ENCODE measurements at regions not wholly inside any gene's neighbourhood (a gene's known extent, or its start where the extent isn't known, plus 50 kb on each side); places are given as distances from the start of the nearest gene placed in this dataset.
A peak's percentile ranks its signal among the peaks of the same experiment; 100 is the strongest.

GRCh38 chr7:98559958-98560357 lies 57.1 kb upstream of the NPTX2 start:
- no peaks in the 10 kb centered on the region for H3K27me3 ChIP-seq (replicated peaks; ENCODE audit: insufficient read depth, low read depth, low read length, poor library complexity)
- POLR2A ChIA-PET (ENCODE audit: low non-redundant PET), result no interaction called here
- no peaks in the 10 kb centered on the region for H3K9me3 ChIP-seq (ENCODE audit: low read depth, low read length, poor library complexity, severe bottlenecking)
- no peaks in the 10 kb centered on the region for H3K36me3 ChIP-seq (ENCODE audit: insufficient read depth, low read length, poor library complexity, severe bottlenecking)
- intact Hi-C loops (cut with micrococcal nuclease; ENCODE audit: unreplicated experiment), result no loop called here
- H3K27ac ChIP-seq (ENCODE audit: low read depth, low read length, poor library complexity, severe bottlenecking), result no peak overlapping the region
- peak; percentile 63 for DNase-seq (ENCODE audit: low spot score)
- no peak overlapping the region for H3K4me3 ChIP-seq (ENCODE audit: low read depth, low read length, poor library complexity, severe bottlenecking)
- no TSS peak for BruUV-seq (replicated peaks)
- H3K4me1 ChIP-seq (ENCODE audit: insufficient read depth, low read length, poor library complexity, severe bottlenecking), result no peaks in the 10 kb centered on the region
- CTCF ChIA-PET, result no interaction called here
- TF ChIP-seq EZH2 (IDR thresholded peaks at IDR 0.05; ENCODE audit: borderline replicate concordance, low read depth, low read length, poor library complexity, severe bottlenecking), result no peak

DNA sequence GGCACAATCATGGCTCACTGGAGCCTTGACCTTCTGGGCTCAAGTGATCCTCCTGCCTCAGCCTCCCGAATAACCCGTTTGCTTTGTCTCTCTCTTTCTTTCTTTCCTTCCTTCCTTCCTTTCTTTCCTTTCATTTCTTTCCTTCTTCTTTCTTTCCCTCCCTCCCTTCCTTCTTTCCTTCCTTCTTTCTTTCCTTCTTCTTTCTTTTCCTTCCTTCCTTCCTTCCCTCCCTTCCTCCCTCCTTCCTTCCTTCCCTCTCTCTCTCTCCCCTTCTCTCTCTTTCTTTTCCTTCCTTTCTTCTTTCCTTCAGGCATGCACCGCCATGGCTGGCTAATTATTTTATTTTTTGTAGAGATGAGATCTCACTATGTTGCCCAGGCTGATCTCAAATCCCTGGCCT lies 57.9 kb upstream of the NPTX2 start:
- Histone ChIP-seq H3K36me3 (ENCODE audit: insufficient read depth, low read length, poor library complexity, severe bottlenecking) (no peaks in the 10 kb centered on the region), H3K4me1 (ENCODE audit: insufficient read depth, low read length, poor library complexity, severe bottlenecking) (no peaks in the 10 kb centered on the region), H3K4me3 (ENCODE audit: low read depth, low read length, poor library complexity, severe bottlenecking) (no peak overlapping the region), H3K27ac (ENCODE audit: low read depth, low read length, poor library complexity, severe bottlenecking) (no peak overlapping the region), H3K9me3 (ENCODE audit: low read depth, low read length, poor library complexity, severe bottlenecking) (no peaks in the 10 kb centered on the region), H3K27me3 (replicated peaks; ENCODE audit: insufficient read depth, low read depth, low read length, poor library complexity) (no peaks in the 10 kb centered on the region)
- BruUV-seq (replicated peaks), result no TSS peak
- intact Hi-C loops (cut with micrococcal nuclease; ENCODE audit: unreplicated experiment), result no loop called here
- no peak for DNase-seq (ENCODE audit: low spot score)
- ChIA-PET CTCF (no interaction called here), POLR2A (ENCODE audit: low non-redundant PET) (no interaction called here)
- TF ChIP-seq EZH2 (IDR thresholded peaks at IDR 0.05; ENCODE audit: borderline replicate concordance, low read depth, low read length, poor library complexity, severe bottlenecking) (no peak), CTCF (conservative IDR thresholded peaks at IDR 0.05; ENCODE audit: low read depth, low read length) (no peak)

GRCh38 chr7:98557538-98558031 lies 59.5 kb upstream of the NPTX2 start:
- ChIA-PET POLR2A (ENCODE audit: low non-redundant PET) (no interaction called here), CTCF (no interaction called here)
- Histone ChIP-seq H3K36me3 (ENCODE audit: insufficient read depth, low read length, poor library complexity, severe bottlenecking) (no peaks in the 10 kb centered on the region), H3K27me3 (replicated peaks; ENCODE audit: insufficient read depth, low read depth, low read length, poor library complexity) (no peaks in the 10 kb centered on the region), H3K9me3 (ENCODE audit: low read depth, low read length, poor library complexity, severe bottlenecking) (no peaks in the 10 kb centered on the region), H3K4me3 (ENCODE audit: low read depth, low read length, poor library complexity, severe bottlenecking) (no peak overlapping the region), H3K27ac (ENCODE audit: low read depth, low read length, poor library complexity, severe bottlenecking) (no peak overlapping the region), H3K4me1 (ENCODE audit: insufficient read depth, low read length, poor library complexity, severe bottlenecking) (no peaks in the 10 kb centered on the region)
- intact Hi-C loops (cut with micrococcal nuclease; ENCODE audit: unreplicated experiment), result no loop called here
- no peak for DNase-seq (ENCODE audit: low spot score)
- no TSS peak for BruUV-seq (replicated peaks)
- TF ChIP-seq CTCF (conservative IDR thresholded peaks at IDR 0.05; ENCODE audit: low read depth, low read length), result no peak
- no peak for TF ChIP-seq EZH2 (IDR thresholded peaks at IDR 0.05; ENCODE audit: borderline replicate concordance, low read depth, low read length, poor library complexity, severe bottlenecking)

DNA sequence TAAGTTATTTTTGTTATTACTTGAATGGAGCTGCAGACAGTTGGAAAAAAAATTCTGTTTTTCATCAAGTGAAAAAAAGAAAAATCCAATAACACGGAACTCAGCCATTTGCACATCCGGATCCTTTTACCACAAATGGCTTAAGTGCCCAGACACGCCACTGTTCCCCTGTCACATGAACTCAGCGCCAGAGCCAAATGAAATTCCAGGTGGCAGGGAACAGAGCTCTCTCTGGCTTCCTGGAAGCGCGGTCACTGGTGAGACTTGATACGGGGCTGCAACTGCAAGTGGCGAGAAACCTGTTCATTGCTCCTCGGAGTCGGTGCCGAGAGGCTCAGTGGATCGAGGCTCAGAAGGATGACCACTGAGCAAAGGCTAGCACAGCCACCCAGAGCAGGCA lies 60.8 kb upstream of the NPTX2 start:
- H3K9me3 ChIP-seq (ENCODE audit: low read depth, low read length, poor library complexity, severe bottlenecking), result no peaks in the 10 kb centered on the region
- intact Hi-C loops (cut with micrococcal nuclease; ENCODE audit: unreplicated experiment), result no loop called here
- TF ChIP-seq EZH2 (IDR thresholded peaks at IDR 0.05; ENCODE audit: borderline replicate concordance, low read depth, low read length, poor library complexity, severe bottlenecking) (no peak), CTCF (conservative IDR thresholded peaks at IDR 0.05; ENCODE audit: low read depth, low read length) (no peak)
- no peaks in the 10 kb centered on the region for H3K27me3 ChIP-seq (replicated peaks; ENCODE audit: insufficient read depth, low read depth, low read length, poor library complexity)
- no peaks in the 10 kb centered on the region for H3K4me1 ChIP-seq (ENCODE audit: insufficient read depth, low read length, poor library complexity, severe bottlenecking)
- BruUV-seq (replicated peaks), result no TSS peak
- ChIA-PET CTCF (no interaction called here), POLR2A (ENCODE audit: low non-redundant PET) (no interaction called here)
- H3K36me3 ChIP-seq (ENCODE audit: insufficient read depth, low read length, poor library complexity, severe bottlenecking), result no peaks in the 10 kb centered on the region
- H3K4me3 ChIP-seq (ENCODE audit: low read depth, low read length, poor library complexity, severe bottlenecking), result no peak overlapping the region
- no peak for DNase-seq (ENCODE audit: low spot score)
- H3K27ac ChIP-seq (ENCODE audit: low read depth, low read length, poor library complexity, severe bottlenecking), result no peak overlapping the region

Data from A673 (cell line).